ENCODE measurements at regions not wholly inside any gene's neighbourhood (a gene's known extent, or its start where the extent isn't known, plus 50 kb on each side); places are given as distances from the start of the nearest gene placed in this dataset.

- Histone ChIP-seq H3K9me3 (ENCODE audit: low read length) (no peaks in the 10 kb centered on the region), H4K20me1 (ENCODE audit: insufficient read depth) (no peaks in the 10 kb centered on the region), H3K27ac (ENCODE audit: low read length) (no peak overlapping the region), H3K4me3 (ENCODE audit: low read length) (no peak overlapping the region), H3F3A (ENCODE audit: insufficient read depth, low read length, poor library complexity, severe bottlenecking) (no peaks in the 10 kb centered on the region), H2AFZ (ENCODE audit: low read depth, low read length) (no peak overlapping the region), H3K9ac (ENCODE audit: low read length) (no peak overlapping the region), H3K9me2 (ENCODE audit: insufficient read depth, low read length) (no peaks in the 10 kb centered on the region), H3K4me2 (ENCODE audit: low read length) (no peak overlapping the region), H3K79me2 (replicated peaks; ENCODE audit: insufficient read depth, low read length) (no peaks in the 10 kb centered on the region), H3K27me3 (ENCODE audit: insufficient read depth, low read depth, low read length) (no peaks in the 10 kb centered on the region), H3K36me3 (ENCODE audit: insufficient read depth, low read length) (no peaks in the 10 kb centered on the region)
- TF ChIP-seq RAD21 (conservative IDR thresholded peaks at IDR 0.05), result no peak
- no peak for TF ChIP-seq REST (IDR thresholded peaks at IDR 0.05; ENCODE audit: borderline replicate concordance)
- TF ChIP-seq MXI1 (conservative IDR thresholded peaks at IDR 0.05; ENCODE audit: poor library complexity, severe bottlenecking), result no peak
- TF ChIP-seq, protein P1, sequence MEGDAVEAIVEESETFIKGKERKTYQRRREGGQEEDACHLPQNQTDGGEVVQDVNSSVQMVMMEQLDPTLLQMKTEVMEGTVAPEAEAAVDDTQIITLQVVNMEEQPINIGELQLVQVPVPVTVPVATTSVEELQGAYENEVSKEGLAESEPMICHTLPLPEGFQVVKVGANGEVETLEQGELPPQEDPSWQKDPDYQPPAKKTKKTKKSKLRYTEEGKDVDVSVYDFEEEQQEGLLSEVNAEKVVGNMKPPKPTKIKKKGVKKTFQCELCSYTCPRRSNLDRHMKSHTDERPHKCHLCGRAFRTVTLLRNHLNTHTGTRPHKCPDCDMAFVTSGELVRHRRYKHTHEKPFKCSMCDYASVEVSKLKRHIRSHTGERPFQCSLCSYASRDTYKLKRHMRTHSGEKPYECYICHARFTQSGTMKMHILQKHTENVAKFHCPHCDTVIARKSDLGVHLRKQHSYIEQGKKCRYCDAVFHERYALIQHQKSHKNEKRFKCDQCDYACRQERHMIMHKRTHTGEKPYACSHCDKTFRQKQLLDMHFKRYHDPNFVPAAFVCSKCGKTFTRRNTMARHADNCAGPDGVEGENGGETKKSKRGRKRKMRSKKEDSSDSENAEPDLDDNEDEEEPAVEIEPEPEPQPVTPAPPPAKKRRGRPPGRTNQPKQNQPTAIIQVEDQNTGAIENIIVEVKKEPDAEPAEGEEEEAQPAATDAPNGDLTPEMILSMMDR (IDR thresholded peaks at IDR 0.05; ENCODE audit: poor library complexity, severe bottlenecking), result no peak
- no peak for TF ChIP-seq EZH2 (IDR thresholded peaks at IDR 0.05; ENCODE audit: borderline replicate concordance, insufficient read depth, low read length, poor library complexity, severe bottlenecking)
- TF ChIP-seq TAF1 (IDR thresholded peaks at IDR 0.05; ENCODE audit: low read depth), result no peak
- TF ChIP-seq SMC3 (conservative IDR thresholded peaks at IDR 0.05; ENCODE audit: poor library complexity), result no peak
- no peak for TF ChIP-seq EP300 (conservative IDR thresholded peaks at IDR 0.05; ENCODE audit: poor library complexity, severe bottlenecking)
- no peak for TF ChIP-seq POLR2AphosphoS5 (IDR thresholded peaks at IDR 0.05)
Observed at GRCh38 chr1:228879164-228879563, 143.9 kb downstream of the RHOU start.

DNA sequence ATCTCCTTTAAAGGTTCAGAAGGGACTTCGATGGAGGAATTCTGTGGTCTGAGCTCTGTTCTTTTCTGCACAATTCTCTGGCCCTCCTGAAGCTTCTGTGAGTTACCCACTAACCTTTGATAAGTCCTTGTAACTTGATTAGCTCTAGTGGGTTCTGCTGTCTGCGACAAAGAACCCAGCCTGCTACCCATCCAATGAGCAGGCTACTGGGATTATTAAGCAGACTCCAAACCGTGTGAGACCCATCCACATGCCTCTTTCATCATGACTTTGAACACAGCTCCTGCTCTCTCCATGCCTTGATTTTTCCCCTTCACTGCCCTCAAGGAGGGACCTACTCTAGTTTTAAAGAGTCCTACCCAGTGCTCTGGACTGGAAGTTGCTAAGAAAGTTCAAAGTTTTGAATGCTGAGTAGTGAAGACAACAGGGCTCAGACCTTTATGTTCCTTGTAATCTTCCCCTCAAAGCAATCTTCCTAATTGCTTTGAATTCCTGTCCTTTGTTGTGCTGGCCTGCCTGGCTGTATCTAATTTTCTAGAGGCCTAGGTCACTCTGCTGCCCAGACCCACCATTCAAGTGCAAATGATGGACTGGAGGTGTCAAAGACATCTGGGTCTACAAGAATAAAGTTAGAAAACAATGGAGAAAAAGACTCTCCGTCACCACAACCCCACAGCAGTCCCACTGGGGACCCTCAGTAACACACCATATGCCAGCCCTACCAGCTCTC lies 146.9 kb downstream of the RHOU start:
- Histone ChIP-seq H3K79me2 (replicated peaks; ENCODE audit: insufficient read depth, low read length) (no peaks in the 10 kb centered on the region), H3F3A (ENCODE audit: insufficient read depth, low read length, poor library complexity, severe bottlenecking) (no peaks in the 10 kb centered on the region), H3K36me3 (ENCODE audit: insufficient read depth, low read length) (no peaks in the 10 kb centered on the region), H3K27ac (ENCODE audit: low read length) (no peak overlapping the region), H3K9me3 (ENCODE audit: low read length) (no peaks in the 10 kb centered on the region), H3K9ac (ENCODE audit: low read length) (no peak overlapping the region), H4K20me1 (ENCODE audit: insufficient read depth) (no peaks in the 10 kb centered on the region), H3K4me3 (ENCODE audit: low read length) (no peak overlapping the region), H3K27me3 (ENCODE audit: insufficient read depth, low read depth, low read length) (no peaks in the 10 kb centered on the region), H2AFZ (ENCODE audit: low read depth, low read length) (no peak overlapping the region), H3K4me2 (ENCODE audit: low read length) (no peak overlapping the region), H3K9me2 (ENCODE audit: insufficient read depth, low read length) (no peaks in the 10 kb centered on the region)
- TF ChIP-seq REST (IDR thresholded peaks at IDR 0.05; ENCODE audit: borderline replicate concordance), result no peak
- no peak for TF ChIP-seq EP300 (conservative IDR thresholded peaks at IDR 0.05; ENCODE audit: poor library complexity, severe bottlenecking)
